HG03460 (cell line): ENCODE measurements at regions not wholly inside any gene's neighbourhood (a gene's known extent, or its start where the extent isn't known, plus 50 kb on each side); places are given as distances from the start of the nearest gene placed in this dataset.
"Not testable (repeated sequence)": the region's sequence is repeated elsewhere in the genome, so short reads cannot be mapped to it uniquely, and the experiment has no call there.

Source experiments
- ATAC-seq: cut with Tn5 transposase; IDR thresholded peaks from one replicate; pipeline ENCODE4 v1.9.1; 2021; ENCODE audit not compliant: unreplicated experiment

DNA sequence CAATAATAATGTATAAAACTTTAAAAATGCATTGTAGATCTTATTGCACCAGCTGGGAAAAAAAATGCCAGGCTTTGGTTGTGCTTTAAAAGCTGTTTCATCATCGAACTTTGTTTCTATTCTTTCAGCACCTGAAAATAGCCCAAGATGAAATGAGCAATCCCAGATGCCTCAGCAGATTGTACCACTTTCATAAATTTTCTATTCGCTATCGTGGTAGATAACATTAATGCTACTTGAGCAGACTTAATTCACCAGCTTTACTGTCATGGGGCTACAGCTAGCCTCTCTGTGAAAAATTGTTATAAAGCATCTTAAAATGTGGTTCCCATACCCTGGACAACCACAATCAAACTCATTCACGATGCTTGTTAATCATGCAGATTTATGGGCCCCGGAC is 599.6 kb upstream of the HS3ST1 start:
- no peak for ATAC-seq

DNA sequence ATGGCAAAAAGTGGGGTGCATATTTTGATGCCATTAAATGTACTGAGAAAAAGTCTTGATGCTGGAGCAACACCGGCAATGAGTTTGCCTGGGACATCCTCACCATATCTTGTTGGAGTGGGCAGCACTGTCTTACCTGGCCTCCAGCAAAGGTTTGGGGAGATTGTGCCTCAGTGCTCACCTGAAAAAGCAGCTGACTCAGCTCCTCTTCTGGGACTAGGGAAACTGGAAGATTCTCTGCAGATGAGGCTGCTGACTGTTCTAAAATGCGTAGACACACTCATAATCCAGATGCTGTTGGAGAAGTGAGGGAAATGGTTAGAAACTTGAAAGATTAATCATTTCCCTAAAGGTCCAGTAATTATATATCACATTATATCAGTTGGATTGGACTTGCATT is 593.7 kb upstream of the HS3ST1 start:
- ATAC-seq = no peak

DNA sequence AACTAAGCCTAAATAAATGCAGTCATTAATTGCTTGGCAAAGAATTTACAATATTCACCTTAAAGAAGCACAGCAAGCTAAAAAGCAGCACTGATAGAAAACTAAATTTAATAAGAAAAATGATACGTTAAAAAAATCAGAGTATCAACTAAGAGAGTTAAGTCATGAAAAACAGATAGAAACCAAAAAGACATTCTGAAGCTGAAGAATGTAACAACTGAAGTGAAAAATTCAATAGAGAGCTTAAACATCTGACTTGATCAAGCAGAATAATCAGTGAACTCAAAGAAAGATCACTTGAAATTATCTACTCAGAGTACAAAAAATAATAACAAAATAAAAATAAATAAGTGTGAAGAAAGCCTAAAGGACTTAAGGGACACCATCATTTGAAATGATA is 588.0 kb upstream of the HS3ST1 start:
- no peak for ATAC-seq

- ATAC-seq = no peak
Observed at GRCh38 chr4:12005471-12005870, 576.8 kb upstream of the HS3ST1 start.

GRCh38 chr4:11996581-11996980 is 567.9 kb upstream of the HS3ST1 start:
- ATAC-seq = not testable (repeated sequence)

DNA sequence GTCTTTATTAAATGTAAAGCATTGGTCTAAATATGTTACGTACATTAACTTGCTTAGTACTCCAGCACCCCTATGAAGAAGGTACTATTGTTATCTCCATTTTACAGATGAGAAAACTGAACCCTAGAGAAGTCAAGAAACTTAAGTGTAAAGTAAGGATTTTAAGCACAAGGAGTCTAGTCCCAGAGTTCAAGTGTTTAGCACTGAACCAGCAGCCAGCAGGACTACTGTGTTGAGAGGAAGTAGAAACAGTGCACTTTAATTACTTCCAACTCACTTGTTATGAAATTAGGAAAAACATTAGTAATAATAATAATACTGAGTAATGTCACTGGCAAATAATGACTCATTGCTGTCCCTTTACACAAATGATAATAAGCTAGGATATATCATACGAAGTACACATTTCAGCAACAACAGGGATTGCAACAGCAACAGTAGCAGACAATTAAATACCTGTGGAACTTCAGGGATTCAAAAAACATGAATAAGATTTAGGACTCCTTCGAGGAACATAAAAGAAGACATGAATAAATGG is 548.1 kb upstream of the HS3ST1 start:
- no peak for ATAC-seq

DNA sequence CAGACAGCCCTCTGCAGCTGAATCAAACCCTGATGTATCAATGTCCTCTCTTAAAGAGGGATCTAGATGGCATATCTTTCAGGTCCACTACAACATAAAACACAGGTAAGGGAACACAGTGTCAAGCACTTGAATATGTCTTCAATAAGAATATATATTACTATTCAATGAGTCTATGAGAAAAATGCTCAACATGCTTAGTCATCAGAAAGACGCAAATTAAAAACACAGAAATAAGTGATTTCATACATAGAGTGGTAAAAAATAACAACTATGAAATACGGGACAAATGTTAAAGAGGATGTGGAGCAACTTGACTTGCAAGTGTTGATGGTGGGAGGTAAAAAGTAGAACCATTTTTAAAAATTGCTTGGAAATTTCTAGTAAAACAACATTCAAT is 544.6 kb upstream of the HS3ST1 start:
- ATAC-seq = no peak

GRCh38 chr4:11970754-11971153 is 542.1 kb upstream of the HS3ST1 start:
- no peak for ATAC-seq

- ATAC-seq = no peak
Observed at GRCh38 chr4:11966782-11967181, 538.1 kb upstream of the HS3ST1 start.

DNA sequence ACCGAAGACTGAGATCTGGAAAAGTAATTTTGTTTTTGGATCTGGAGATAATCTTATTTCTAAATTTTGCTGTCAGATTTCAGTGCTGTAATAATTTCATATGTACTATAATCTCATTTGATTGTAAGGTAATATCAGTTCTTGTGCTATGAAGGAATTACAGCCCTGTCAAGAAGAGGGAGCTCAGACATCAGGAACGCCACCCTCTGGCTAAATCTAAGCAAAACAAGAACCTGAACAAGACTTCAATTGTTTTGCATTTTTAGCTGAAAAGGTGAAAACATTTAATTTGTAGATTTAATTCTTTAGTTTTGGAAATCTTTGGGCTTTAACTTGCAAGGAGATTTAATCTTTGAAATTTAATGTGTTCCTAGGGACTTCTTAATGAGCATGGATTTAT is 525.4 kb upstream of the HS3ST1 start:
- ATAC-seq = no peak

DNA sequence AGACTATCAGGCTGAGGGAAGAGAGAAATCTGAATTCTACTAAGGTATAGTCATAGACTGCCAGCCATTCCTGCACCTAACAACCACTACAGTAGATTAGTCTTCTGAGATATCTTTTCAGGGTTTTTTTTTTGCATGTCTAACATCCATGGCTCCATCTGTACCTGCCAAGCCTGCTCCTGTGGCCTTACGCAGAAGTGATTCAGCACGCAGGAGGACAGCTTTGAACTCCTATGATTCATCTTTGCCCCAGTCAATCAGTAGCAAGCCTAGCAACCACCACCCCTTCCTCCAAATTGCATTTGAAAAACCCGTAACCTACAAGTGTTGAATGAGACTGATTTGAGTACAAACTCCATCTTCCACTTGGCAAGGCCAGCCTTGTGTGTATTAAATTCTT is 520.7 kb upstream of the HS3ST1 start:
- no peak for ATAC-seq

DNA sequence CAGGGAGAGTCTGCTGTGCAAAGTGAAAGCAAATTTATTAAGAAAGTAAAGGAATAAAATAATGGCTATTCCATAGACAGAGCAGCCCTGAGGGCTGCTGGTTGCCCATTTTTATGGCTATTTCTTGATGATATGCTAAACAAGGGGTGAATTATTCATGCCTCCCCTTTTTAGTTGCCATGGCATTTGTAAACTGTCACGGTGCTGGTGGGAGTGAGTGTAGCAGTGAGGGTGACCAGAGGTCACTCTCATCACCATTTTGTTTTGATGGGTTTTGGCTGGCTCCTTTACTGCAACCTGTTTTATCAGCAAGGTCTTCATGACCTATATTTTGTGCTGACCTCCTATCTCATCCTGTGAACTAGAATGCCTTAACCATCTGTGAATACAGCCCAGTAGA is 518.9 kb upstream of the HS3ST1 start:
- ATAC-seq = not testable (repeated sequence)

DNA sequence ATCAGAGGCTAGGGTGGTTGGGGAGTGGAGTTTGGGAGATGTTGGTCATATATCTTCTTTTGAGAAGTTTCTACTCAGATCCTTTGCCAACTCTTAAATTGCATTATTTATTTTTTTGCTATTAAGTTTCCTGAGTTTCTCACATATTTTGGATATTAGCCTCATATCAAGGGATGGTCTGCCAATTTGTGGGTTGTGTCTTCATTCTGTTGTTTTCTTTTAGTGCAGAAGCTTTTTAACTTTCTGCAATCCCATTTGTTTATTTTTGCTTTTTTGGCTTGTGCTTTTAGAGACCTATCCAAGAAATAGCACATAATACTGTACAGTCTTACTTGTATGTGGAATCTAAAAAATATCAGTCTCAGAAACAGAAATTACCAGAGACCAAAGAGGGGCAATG is 509.2 kb upstream of the HS3ST1 start:
- ATAC-seq = no peak

- no peak for ATAC-seq
Observed at GRCh38 chr4:11931266-11931820, 502.6 kb upstream of the HS3ST1 start.

- no peak for ATAC-seq
Observed at GRCh38 chr4:11929080-11929479, 500.4 kb upstream of the HS3ST1 start.

DNA sequence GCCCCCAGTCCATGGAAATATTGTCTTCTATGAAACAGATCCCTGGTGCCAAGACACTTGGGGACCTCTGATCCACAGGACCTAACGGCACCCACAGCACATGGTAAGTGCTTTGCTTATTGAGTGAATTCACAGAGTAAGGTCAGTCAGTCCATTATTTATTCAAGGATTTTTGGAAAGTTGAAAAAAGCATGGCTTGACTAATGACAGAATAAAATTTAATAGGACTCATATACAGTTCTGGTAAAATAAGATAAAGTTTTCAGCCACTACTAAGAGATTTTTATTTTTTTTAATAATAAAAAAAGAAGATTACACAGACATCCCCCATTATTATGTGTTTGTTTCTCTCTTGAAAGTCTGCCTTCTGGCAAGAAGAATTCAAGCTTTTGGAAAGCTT is 490.6 kb upstream of the HS3ST1 start:
- ATAC-seq = no peak

- ATAC-seq = no peak
Observed at GRCh38 chr4:11914406-11914805, 485.7 kb upstream of the HS3ST1 start.

DNA sequence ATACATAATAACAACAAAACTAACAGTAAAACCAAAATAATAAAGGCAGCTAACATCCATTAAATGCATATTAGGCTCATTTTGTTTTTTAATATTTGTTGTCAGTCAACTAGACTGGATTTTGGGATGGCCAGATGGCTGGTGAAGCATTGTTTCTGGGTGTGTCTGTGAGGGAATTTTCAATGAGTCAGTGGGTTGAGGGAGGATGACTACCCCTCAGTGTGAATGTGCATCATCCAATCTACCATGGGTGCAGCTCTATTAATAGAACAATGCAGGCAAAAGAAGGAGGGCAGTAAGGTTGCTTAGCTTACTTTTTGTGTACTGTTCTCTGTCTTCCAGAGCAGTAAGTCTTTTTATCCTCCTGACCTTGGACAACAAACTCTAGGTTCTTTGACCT is 484.2 kb upstream of the HS3ST1 start:
- no peak for ATAC-seq

DNA sequence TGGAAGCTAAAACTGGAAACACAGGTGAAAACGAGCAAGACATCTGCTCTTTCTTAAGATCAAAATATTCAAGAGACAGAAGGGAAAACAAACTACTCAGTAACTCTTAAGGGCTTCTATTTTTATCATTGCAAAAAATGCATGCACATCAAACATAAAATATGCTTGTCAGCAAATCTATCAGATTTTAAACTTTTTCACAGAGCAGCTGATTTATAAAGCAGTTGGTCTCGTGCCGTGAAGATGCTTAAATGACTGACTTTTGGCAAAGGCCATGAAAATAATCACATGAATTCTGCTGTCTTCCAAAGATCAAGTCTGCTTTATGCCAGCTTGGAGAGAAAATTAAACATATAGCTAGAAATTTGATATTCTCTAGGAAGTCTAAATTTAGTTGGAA is 482.1 kb upstream of the HS3ST1 start:
- ATAC-seq = no peak

DNA sequence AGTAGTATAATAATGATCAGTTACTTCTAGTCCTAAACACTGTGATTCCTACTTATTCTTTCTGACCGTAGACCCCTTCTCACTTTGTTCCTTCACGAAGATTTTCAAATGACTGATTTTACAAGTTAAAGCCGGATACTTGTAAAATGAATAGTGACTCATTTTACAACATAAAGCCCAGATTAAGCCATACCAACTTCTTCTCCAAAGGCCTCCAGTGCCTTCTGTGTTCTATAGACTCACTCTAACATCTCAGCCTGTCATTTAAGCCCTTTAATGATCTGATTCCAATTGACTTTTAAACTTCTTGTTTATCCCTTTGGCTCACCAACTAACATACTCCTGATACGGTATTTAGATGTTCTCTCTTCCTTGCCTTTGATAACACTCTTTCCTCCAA is 480.0 kb upstream of the HS3ST1 start:
- ATAC-seq = no peak

GRCh38 chr4:11908205-11908604 is 479.5 kb upstream of the HS3ST1 start:
- ATAC-seq = no peak

DNA sequence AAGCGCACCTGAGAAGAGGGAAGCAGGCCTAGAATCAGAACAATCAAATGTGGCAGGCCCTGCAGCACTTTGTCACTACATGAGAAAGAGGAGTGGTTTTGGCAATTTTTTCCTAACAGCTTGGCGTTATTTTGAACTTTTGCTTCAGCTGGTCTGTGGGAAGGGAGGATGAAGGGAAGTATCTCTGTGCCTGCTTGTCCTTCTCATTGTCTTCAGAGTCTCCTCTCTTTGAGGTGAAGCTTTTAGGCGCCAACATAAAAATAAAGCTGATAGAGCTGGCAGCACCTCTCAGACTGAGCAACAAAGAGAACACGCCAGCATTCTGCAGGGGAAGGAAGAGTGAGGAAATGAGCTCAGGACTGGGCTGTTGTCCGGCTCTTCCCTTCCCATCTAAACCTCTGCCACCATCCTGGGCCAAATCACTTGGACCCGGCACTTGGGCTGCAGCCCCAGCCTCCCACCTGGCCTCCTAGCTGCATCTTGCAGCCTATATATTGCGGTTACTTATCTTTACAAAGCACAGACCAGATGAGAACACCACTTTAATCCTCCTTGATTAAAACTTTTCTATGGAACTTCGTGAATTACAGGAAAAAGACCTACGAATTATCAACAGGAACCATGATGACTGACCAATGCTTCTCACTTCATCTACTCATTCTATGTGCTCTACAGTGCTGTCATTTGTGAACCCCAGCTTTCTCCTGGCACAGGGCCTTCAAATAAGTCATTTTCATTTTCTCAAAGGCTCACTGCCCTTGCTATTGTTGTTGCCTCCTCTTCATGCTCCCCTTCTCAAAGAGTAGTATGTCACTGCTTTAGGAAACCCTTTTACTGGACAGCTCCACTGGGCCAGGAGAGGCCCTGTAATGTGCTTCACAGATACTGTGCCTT is 476.4 kb upstream of the HS3ST1 start:
- no peak for ATAC-seq
